Spleen (tissue), 7 donors: ENCODE measurements at regions not wholly inside any gene's neighbourhood (a gene's known extent, or its start where the extent isn't known, plus 50 kb on each side); places are given as distances from the start of the nearest gene placed in this dataset.

ENCODE experiments used
- POLR2A ChIP-seq, 3 donors: fragments of 450-650 bp; IDR thresholded peaks; one replicate each; pipeline ENCODE4 v1.5.1; 2017; ENCODE audit warnings: antibody characterized with exemption in 3 of 3, mild to moderate bottlenecking in 1 of 3
- POLR2AphosphoS5 ChIP-seq, 3 donors: sonication (generic); formaldehyde crosslinking; IDR thresholded peaks; one replicate each; pipeline ENCODE4 v1.5.1; 2017; ENCODE audit warnings: antibody characterized with exemption in 3 of 3
- TF ChIP-seq, protein P1 (sequence below), 11 experiments: fragments of 200-600 bp in 7 of 11; fragments of 450-650 bp in 4 of 11; sonication (generic) in 4 of 11; IDR thresholded peaks in 8 of 11; conservative IDR thresholded peaks in 3 of 11; 1 replicate in 7 of 11; 2 replicates in 4 of 11; pipeline versions ENCODE4 v1.4.0 to v1.8.0; 2016 to 2021; ENCODE audit warnings: antibody characterized with exemption in 11 of 11, inconsistent platforms in 4 of 11, mild to moderate bottlenecking in 1 of 11
- donor health status: DM: no; HTN: no; CAD: no; lungs with moderate emphysema.
- donor health status: DM: no; HTN: no; CAD: no.
- donor health status: DM: no; HTN: no; CAD: no.

DNA sequence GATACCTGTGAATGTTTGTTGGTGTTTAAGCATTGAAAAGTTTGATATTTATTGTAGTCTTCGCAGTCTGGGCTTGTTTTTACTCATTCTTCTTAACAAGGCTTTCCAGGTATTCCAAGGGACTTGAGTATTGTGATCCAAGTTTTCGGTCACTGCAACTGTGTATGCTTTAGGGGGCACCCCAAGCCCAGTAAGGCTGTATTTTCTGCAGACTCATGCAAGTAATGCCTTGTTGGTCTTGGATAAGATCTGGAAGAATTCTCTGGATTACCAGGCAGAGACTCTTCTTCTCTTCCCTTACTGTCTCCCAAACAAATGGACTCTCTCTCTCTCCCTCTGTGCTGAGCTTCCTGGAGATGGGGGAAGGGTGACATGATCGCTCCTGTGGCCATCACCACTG lies 82.1 kb downstream of the RFPL4B start:
- TF ChIP-seq POLR2A (IDR thresholded peaks at IDR 0.05) (no peak), POLR2AphosphoS5 (IDR thresholded peaks at IDR 0.05) (no peak)
- TF ChIP-seq, protein P1, sequence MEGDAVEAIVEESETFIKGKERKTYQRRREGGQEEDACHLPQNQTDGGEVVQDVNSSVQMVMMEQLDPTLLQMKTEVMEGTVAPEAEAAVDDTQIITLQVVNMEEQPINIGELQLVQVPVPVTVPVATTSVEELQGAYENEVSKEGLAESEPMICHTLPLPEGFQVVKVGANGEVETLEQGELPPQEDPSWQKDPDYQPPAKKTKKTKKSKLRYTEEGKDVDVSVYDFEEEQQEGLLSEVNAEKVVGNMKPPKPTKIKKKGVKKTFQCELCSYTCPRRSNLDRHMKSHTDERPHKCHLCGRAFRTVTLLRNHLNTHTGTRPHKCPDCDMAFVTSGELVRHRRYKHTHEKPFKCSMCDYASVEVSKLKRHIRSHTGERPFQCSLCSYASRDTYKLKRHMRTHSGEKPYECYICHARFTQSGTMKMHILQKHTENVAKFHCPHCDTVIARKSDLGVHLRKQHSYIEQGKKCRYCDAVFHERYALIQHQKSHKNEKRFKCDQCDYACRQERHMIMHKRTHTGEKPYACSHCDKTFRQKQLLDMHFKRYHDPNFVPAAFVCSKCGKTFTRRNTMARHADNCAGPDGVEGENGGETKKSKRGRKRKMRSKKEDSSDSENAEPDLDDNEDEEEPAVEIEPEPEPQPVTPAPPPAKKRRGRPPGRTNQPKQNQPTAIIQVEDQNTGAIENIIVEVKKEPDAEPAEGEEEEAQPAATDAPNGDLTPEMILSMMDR (IDR thresholded peaks at IDR 0.05 in 8 of 11, conservative IDR thresholded peaks at IDR 0.05 in 3 of 11) = no peak
